ENCODE measurements at regions not wholly inside any gene's neighbourhood (a gene's known extent, or its start where the extent isn't known, plus 50 kb on each side); places are given as distances from the start of the nearest gene placed in this dataset.
A peak's percentile ranks its signal among the peaks of the same experiment; 100 is the strongest.

DNA sequence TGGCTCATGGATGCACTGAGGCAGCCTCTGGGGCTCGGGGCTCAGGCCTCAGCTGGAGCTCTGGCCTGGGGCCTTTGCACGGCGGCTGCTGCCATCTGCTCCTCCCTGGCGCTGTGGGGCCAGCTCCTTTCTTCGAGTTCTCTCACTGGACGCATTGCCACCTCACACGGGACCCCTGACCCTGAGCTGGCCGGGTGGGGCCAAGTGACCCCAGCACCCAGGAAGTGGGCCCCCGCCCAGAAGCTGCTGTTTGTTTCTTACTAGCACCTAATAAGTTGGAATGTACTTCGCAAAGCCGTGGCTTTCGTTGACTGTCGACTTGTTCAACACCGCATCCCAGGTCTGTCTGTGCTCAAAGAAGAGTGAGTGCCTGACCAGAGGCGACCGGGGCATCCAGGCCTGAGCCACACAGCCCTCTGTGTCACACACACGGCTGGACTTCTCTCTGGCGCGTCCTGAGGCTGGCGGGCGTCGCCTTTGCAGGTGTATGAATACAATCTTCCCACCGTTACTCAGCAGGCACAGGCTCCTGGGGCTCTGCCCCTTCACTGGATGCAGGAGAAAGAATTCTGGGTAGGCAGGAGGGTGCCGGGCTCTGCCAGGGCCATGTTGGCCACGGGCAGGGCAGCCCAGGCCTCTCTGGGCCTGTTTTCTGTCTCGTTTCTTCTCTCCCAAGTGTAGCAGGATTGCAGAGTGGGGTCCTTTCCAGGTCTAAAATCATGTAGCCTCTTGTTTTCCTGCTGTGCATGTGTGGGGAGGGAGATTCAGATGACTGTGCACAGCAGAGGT lies 112.9 kb downstream of the DLL1 start:
- no peak for DNase-seq (ENCODE audit: low spot score)

DNA sequence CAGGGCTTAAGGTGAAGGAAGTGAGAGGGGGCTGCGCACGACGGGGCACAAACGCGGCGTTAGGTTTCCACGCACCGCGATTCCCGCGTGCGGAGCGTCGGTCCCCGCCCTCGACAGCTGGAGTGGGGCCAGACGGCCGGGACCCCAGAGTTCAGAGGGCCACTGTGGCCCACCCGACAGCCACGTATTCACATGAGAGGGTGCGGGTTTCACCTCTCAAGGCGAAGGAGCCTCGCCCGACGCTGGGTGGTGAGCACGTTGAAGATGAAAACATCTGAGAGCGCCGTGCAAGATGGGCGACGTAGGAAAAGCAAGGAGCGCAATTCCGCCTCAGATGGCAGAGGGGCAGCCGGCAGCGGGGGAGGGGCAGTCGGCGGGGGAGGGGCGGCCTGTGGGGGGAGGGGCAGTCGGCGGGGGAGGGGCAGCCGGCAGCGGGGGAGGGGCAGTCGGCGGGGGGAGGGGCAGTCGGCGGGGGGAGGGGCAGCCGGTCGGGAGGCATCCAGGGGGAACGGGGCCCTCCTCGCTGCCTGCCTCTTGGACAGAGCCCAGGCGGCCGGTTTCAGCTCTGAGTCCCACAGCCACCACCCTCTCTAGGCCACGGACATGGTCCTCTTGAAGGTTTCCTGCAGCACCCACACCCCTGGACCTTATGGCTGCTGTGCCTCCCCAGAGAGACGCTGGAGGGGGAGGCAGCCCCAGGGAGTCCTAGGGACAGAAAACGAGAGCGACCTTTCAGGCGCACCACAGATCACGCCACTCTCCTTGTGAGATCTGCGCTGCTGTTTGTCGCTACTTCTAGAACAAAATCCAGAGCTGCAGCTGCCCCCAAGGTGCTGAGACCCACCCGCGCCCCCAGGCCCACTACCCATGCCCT lies 113.7 kb downstream of the DLL1 start:
- DNase-seq (ENCODE audit: low spot score): peak; percentile 71

DNA sequence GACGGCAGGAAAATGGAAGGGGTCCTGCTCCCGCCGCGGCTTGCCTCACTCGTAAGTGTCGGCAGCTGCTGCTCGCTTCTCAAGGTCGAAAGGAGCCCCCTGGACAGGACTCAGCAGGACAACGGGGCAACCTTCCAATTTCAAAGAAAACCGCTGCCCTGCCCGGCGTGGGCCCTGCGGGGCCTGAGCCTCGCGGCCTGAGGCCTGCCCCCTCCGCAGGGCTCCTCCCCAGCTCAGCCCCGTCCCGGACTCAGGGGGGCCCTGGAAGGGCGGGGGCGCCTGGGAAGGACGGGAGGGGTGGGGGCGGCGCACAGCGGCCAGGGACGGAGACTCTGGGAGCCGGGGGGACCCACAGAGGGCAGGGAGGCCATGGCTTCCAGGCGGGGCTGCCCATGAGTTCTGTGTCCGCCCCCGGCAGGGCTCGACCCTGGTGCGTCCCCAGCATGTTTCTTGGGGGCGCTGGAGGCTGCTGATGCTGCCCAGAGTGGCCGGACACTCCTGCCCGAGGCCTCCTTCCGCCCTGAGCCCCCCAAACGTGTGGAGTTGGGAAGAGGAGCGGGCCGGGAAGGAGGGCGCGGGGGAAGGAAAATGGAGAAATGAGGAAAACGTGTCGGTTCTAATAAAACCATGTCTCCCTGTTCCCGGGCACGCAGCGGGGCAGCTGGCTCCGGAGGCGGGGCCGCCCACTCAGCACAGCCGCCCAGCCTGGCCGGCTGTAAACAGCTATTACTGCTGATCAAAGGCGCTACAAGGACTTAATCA lies 114.6 kb downstream of the DLL1 start:
- no peak for DNase-seq (ENCODE audit: low spot score)

DNA sequence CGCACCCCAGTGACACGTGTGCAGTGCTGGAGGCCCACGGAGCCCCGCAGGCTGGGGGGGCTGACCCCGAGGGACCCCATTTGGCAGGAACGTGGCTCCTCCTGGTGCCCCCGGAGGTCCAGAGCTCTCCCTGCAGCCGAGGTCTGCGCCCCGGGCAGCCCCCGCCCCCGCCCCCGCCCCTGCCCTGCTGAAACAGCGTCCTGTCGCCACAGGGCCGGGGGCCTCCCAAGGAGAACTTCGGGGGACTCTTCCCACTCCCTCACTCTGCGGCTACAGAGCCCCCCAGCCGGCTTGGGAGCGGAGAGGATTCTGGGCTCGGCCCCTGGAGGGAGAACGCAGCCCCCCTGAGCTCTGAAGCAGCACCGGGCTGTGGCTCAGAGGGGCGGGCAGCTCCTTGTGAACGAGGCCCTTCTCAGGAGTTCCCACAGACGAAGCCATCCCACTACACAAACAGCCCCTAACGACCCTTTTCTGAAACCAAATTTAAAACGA lies 115.2 kb downstream of the DLL1 start:
- no peak for DNase-seq (ENCODE audit: low spot score)

DNA sequence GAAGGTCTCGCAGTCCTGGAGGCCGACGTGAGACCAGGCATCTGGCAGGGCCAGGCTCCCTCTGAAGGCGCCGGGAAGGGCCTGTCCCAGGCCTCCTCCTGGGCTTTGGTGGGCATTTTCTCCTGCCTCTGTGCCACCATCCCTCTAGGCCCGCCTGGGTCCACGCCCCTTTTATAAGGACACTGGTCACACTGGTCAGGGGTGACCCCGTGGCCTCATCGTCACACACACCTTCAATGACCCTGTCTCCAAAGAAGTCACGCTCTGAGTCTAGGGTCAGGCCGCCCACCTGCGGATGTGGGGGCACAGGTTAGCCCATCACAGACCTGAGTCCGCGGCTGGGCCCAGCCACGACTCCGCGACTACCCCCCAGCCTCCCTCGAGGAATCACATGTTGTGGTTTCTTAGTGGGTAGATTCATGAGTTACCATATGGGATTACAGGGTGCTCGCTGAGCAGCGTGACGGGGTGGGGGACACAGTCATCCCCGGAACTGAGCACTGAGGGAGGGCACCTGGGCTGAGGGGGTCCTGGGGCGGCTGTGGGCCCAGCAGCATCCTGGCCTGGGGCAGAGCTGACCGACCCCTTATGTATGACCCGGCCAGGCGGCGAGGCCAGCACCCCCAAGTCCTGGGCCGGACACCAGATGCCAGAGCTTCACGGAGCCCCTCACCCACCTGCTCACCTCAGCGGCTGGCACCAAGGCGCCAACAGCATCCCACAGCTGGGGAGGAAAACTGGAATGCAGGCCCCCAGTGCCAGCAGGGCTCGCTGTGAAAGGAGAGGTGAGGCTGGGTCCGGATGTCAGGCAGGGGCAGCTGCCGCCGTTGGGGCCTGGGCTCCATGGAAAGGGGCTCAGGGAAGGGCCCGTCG lies 115.9 kb downstream of the DLL1 start:
- no peak for DNase-seq (ENCODE audit: low spot score)

DNA sequence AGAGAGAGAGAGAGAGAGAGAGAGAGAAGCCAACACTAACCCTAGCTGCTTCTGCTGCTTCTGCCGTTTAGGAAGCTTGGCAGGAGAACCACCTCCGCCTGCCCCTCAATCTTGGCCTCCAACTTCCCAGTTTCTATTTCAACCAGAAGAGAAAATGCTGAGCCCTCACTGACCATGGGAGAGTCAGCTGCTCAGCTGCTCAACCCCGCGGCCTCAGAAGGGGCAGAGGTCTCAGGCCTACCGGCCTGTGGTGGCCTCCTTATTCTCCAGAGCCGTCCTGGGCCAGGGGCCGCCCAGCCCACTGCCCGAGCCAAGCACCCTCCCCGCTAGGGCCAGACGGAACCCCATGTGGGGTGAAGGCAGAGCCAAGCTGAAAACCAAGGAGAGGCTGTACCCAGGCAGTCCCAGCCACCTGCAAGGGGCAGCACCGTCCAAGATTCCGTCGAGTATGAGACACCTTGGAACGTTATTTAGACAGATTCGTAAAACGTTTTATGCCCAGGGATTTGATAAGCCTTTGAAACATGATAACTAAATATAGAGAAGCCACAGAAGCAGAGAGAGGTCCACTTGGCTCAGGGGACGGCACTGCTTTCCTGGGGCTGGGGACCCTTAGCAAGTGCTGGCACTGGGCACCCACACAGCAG lies 116.6 kb downstream of the DLL1 start:
- no peak for DNase-seq (ENCODE audit: low spot score)

GRCh38 chr6:170173335-170173881 lies 117.5 kb downstream of the DLL1 start:
- DNase-seq (ENCODE audit: low spot score): no peak

DNA sequence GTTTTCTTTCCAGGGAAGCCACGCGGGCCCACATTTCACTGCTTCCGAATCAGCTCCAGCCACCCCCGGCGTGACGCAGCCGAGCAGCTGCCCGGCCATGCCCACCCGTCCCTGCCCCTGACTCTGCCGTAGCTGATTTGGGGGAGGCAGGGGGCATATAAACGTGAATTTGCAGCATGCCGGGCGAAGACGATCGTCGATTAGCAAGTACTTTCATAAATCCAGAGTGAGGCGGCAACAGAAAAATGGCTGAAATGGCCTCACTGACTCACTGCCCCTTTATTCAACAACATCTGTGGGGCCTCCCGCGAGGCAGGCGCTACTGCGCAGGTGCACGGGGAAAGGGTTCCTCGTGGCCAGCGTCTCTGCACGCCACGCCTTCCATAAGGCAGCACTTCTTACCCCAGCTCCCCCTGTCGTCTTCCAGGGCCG lies 118.0 kb downstream of the DLL1 start:
- no peak for DNase-seq (ENCODE audit: low spot score)

GRCh38 chr6:170172392-170172791 lies 118.5 kb downstream of the DLL1 start:
- DNase-seq (ENCODE audit: low spot score): no peak

GRCh38 chr6:170167657-170168159 lies 123.2 kb downstream of the DLL1 start:
- no peak for DNase-seq (ENCODE audit: low spot score)

DNA sequence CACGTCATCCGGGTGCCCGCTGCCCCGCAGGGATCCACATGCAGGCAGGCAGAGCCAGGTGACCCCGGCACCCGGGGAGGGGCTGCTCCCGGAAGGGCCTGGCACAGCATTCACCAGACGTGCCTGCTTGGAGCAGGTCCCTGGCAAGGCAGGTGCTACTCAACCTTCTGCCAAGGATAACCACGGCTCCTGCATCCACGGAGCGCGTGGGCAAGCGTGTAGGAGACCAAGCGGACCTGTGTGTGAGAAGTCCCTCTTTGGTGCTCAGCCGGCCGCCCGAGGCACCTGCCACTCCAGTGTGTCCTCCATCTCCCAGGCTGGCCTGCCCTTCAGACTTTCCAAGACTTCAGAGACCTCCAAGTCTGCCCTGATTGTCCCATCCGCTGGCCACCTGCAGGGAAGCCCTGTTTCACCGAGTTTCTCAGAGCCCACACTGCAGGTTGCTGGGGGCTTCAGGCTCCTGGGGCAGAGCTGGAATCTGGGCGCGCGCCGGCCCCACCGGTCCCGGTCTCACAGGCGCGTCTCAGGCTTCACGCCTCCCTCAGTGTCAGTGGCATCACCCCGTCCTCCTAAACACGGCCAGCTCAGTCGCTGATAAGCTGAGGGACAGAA lies 124.3 kb downstream of the DLL1 start:
- no peak for DNase-seq (ENCODE audit: low spot score)

DNA sequence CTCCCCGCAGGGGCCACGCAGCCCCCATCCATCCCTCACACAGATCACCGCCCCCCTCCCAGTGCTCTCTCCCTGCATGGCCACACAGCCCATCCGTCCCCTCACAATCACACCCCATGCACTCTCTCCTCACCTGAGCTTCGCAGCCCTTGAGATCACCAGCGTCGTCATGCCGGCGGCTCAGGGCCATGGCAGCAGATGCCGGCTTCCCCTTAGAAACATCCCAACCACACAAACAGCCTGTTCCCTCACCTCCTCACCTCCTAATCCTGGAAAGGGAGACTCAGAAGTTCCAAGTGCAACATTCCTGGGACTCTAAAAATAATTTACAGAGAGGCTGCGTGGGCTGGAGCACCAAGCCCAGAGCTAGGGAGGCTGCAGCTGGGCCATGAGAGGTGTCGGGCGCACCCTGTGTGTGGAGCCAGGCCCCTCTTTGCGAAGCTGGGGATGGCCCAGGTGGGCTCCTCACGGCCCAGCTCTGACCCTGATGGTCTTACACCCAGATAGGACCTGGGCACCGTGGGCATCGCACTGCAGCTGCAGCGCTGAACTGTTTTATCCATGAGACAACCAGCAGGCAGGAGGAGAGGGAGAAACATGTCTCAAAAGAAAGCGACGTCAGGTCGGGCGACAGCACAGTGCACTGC lies 125.3 kb downstream of the DLL1 start:
- no peak for DNase-seq (ENCODE audit: low spot score)

DNA sequence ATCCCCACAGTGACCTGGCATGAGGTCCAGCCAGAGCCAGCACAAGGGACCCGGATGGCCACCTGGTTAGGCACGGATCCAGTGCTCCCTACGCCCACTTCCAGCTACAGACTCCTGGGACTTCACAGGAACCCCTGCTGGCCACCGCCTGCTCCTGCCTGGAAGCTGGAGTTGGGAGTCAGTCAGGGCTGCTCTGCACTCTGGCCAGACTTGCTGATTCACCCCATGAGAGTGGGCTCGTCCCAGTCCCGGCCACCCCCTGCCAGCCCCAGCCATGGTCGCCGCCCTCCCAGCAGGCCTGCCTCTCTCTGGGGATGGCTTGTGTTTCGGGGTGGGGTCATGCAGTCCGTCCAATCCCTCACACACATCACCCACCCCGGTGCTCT lies 125.8 kb downstream of the DLL1 start:
- DNase-seq (ENCODE audit: low spot score): no peak

DNA sequence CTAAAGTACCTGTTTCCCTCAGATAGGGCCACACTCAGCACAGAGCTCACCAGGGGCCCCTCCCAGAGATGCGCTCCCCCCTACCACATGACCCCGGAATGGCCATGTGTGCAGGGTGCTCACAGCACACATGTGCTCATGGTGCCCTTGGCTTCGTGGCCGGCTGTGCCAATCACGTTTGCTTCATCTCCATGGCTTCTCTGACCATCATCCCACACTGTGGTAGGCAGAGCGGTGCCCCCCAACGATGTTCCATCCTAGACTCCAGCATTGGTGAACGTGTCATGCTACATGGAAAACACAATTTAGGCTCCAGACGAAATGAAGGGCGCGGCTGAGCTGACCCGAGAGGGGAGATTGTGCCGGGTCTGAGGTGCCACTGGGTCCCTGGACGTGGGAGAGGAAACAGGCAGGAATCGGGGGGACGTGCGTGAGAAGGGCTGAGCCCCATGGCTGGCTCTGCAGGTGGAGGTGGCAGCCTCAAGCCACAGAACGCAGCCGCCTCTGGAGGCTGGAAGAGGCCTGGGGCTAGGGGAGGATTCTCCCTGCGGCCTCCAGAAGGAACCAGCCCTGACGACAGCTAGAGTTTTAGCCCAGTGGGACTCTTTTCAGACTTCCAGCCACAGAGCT lies 126.5 kb downstream of the DLL1 start:
- no peak for DNase-seq (ENCODE audit: low spot score)

GRCh38 chr6:170163405-170164170 lies 127.3 kb downstream of the DLL1 start:
- no peak for DNase-seq (ENCODE audit: low spot score)

- DNase-seq (ENCODE audit: low spot score): no peak
Measured at GRCh38 chr6:170162775-170163404, 128.0 kb downstream of the DLL1 start.

GRCh38 chr6:170162011-170162774 lies 128.7 kb downstream of the DLL1 start:
- no peak for DNase-seq (ENCODE audit: low spot score)
